ENCODE measurements at regions not wholly inside any gene's neighbourhood (a gene's known extent, or its start where the extent isn't known, plus 50 kb on each side); places are given as distances from the start of the nearest gene placed in this dataset.

DNA sequence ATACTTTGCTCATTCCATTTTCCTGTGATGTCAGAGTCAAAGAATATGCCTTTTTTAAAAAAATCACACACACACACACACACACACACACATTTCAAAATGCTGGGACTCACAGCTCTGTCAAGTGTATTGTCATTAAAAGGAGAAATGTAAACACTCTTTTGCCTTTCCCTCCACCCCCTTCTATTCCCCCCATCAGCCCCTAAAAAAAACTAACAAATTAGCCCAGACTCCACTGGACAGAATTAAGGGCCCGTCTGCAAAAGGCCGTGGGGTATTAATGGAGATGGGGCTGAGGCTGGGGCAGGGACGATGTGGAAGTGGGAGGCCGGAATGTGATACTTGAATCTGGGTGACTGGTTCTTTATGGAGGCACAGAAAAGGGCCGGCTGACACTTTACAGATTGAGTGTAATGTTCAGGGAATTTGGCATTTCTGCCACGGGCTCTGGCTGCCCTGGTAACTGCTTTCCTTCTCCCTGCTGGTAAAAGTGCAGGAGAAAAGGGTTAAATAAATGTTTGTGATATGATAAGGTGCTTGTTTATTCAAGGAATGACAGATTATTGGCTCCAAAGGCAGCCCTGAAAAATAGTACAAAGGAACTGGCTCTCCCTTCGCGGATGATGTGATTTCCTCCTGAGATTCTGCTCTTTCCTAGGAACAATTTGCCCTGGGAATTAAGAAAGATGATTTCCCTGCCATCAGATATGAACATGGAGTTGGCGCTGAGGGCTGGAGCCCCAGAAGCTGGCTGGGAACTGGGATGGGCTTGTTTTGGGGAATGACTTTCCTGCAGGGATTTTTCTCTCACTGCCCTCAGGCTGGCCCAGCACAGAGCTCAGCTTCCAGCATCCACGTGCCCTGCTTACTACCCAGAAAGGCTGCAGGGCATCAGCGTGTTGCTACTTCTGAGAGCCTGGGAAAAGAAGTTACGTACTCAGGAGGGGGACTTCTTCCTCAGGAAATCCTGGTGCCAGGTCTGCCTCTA lies 52.8 kb upstream of the CTAGE1 start:
- DNase-seq (ENCODE audit: low read depth, low spot score) = no peak
- no peak for TF ChIP-seq TCF7L2 (IDR thresholded peaks at IDR 0.05; ENCODE audit: borderline replicate concordance, extremely low read depth, insufficient read depth, insufficient read length)
- no peaks in the 10 kb centered on the region for H3K36me3 ChIP-seq (ENCODE audit: control insufficient read depth in 1 of 2, insufficient read depth in 2 of 2, low read length in 2 of 2)
- RAD21 ChIA-PET (ENCODE audit: low non-redundant PET in 1 of 2, low total read pairs in 2 of 2, uncharacterized antibody in 2 of 2, unreplicated experiment in 2 of 2) = no interaction called here
- POLR2A ChIA-PET = no interaction called here
- no peaks in the 10 kb centered on the region for H3K9me2 ChIP-seq (ENCODE audit: insufficient read depth)
- no peak overlapping the region for H3K4me2 ChIP-seq (ENCODE audit: low read length)
- H3K4me3 ChIP-seq (replicated peaks in 1 of 2; ENCODE audit: low read depth in 1 of 2, low read length in 2 of 2) = no peak overlapping the region
- no peak overlapping the region for H3K27ac ChIP-seq (ENCODE audit: low read depth, low read length)
- H3K27me3 ChIP-seq (ENCODE audit: insufficient read depth, low read length) = no peaks in the 10 kb centered on the region
- intact Hi-C loops (cut with micrococcal nuclease) = no loop called here
- H3K79me2 ChIP-seq (ENCODE audit: insufficient read depth, low read length) = no peaks in the 10 kb centered on the region
- H3K9me3 ChIP-seq (ENCODE audit: control insufficient read depth in 1 of 2, insufficient read depth in 1 of 2, low read depth in 1 of 2, low read length in 2 of 2) = no peaks in the 10 kb centered on the region
- no peak for ATAC-seq
- H3K9ac ChIP-seq (ENCODE audit: low read length) = no peak overlapping the region
- CTCF ChIA-PET = no interaction called here
- no TSS peak for BruUV-seq (replicated peaks)
- H2AFZ ChIP-seq (ENCODE audit: low read depth, low read length, poor library complexity, severe bottlenecking) = no peak overlapping the region
- peaks cover 24 to 29% of the 10 kb centered on the region in 2 experiments for H3K4me1 ChIP-seq (ENCODE audit: control insufficient read depth in 1 of 2, insufficient read depth in 2 of 2, low read length in 2 of 2)
- H4K20me1 ChIP-seq (ENCODE audit: insufficient read depth) = no peaks in the 10 kb centered on the region

DNA sequence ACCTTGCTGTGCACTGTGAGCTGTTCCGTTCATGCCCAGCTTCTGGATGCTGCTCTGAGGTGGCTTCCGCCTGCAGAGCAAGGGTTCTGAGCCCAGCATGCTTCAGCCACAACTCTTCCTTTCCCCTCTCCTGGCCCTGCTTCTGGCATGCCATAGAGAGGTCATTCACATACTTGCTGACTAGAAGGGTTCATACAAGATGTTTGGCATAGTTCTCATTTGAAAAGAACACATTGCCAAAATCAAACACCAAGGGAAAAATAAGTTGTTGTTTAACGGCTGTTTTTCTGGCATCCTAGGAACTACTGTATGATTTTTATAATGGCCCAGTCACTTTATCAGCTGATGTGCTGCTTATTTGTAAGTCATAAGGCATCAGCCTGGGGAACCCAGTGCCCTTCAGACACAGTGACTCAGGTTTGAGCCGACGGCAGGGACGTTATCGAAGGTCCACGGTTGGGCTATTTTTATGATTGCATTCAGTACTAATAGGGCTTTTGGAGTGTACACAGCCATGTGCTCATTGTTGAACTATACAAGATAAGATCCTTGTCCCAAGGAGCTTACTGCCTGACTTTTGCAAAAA lies 53.9 kb upstream of the CTAGE1 start:
- Histone ChIP-seq H3K9me3 (ENCODE audit: control insufficient read depth in 1 of 2, insufficient read depth in 1 of 2, low read depth in 1 of 2, low read length in 2 of 2) (no peaks in the 10 kb centered on the region), H3K9me2 (ENCODE audit: insufficient read depth) (no peaks in the 10 kb centered on the region), H3K27ac (ENCODE audit: low read depth, low read length) (no peak overlapping the region), H2AFZ (ENCODE audit: low read depth, low read length, poor library complexity, severe bottlenecking) (no peak overlapping the region), H3K4me1 (ENCODE audit: control insufficient read depth in 1 of 2, insufficient read depth in 2 of 2, low read length in 2 of 2) (peaks cover 13 to 18% of the 10 kb centered on the region in 2 experiments), H3K9ac (ENCODE audit: low read length) (no peak overlapping the region), H3K79me2 (ENCODE audit: insufficient read depth, low read length) (no peaks in the 10 kb centered on the region), H4K20me1 (ENCODE audit: insufficient read depth) (no peaks in the 10 kb centered on the region), H3K36me3 (ENCODE audit: control insufficient read depth in 1 of 2, insufficient read depth in 2 of 2, low read length in 2 of 2) (no peaks in the 10 kb centered on the region), H3K4me2 (ENCODE audit: low read length) (no peak overlapping the region), H3K27me3 (ENCODE audit: insufficient read depth, low read length) (no peaks in the 10 kb centered on the region), H3K4me3 (replicated peaks in 1 of 2; ENCODE audit: low read depth in 1 of 2, low read length in 2 of 2) (no peak overlapping the region)
- ChIA-PET POLR2A (no interaction called here), CTCF (no interaction called here), RAD21 (ENCODE audit: low non-redundant PET in 1 of 2, low total read pairs in 2 of 2, uncharacterized antibody in 2 of 2, unreplicated experiment in 2 of 2) (no interaction called here)
- ATAC-seq (no peak), DNase-seq (ENCODE audit: low read depth, low spot score) (no peak)
- no TSS peak for BruUV-seq (replicated peaks)
- TF ChIP-seq SIN3A (IDR thresholded peaks at IDR 0.05; ENCODE audit: low read depth) (no peak), ZNF274 (IDR thresholded peaks at IDR 0.05; ENCODE audit: low read depth, low read length) (no peak), RAD21 (IDR thresholded peaks at IDR 0.05; ENCODE audit: low read depth) (no peak), ZFX (IDR thresholded peaks at IDR 0.05) (no peak), POLR2A (IDR thresholded peaks at IDR 0.05; ENCODE audit: borderline replicate concordance, extremely low read depth, insufficient read depth, insufficient read length) (no peak), SP1 (IDR thresholded peaks at IDR 0.05; ENCODE audit: low read depth) (no peak), JUND (IDR thresholded peaks at IDR 0.05) (no peak), ELF1 (IDR thresholded peaks at IDR 0.05; ENCODE audit: borderline replicate concordance, low read depth) (no peak)
- TF ChIP-seq, protein P1, sequence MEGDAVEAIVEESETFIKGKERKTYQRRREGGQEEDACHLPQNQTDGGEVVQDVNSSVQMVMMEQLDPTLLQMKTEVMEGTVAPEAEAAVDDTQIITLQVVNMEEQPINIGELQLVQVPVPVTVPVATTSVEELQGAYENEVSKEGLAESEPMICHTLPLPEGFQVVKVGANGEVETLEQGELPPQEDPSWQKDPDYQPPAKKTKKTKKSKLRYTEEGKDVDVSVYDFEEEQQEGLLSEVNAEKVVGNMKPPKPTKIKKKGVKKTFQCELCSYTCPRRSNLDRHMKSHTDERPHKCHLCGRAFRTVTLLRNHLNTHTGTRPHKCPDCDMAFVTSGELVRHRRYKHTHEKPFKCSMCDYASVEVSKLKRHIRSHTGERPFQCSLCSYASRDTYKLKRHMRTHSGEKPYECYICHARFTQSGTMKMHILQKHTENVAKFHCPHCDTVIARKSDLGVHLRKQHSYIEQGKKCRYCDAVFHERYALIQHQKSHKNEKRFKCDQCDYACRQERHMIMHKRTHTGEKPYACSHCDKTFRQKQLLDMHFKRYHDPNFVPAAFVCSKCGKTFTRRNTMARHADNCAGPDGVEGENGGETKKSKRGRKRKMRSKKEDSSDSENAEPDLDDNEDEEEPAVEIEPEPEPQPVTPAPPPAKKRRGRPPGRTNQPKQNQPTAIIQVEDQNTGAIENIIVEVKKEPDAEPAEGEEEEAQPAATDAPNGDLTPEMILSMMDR (IDR thresholded peaks at IDR 0.05 in 2 of 3, conservative IDR thresholded peaks at IDR 0.05 in 1 of 3; ENCODE audit: borderline replicate concordance in 1 of 3, insufficient read depth in 1 of 3, low read depth in 2 of 3, low read length in 2 of 3) = no peak
- intact Hi-C loops (cut with micrococcal nuclease) = no loop called here

Measured in HCT116 (cell line).